ENCODE measurements at regions not wholly inside any gene's neighbourhood (a gene's known extent, or its start where the extent isn't known, plus 50 kb on each side); places are given as distances from the start of the nearest gene placed in this dataset.
"Not testable (repeated sequence)": the region's sequence is repeated elsewhere in the genome, so short reads cannot be mapped to it uniquely, and the experiment has no call there.

DNA sequence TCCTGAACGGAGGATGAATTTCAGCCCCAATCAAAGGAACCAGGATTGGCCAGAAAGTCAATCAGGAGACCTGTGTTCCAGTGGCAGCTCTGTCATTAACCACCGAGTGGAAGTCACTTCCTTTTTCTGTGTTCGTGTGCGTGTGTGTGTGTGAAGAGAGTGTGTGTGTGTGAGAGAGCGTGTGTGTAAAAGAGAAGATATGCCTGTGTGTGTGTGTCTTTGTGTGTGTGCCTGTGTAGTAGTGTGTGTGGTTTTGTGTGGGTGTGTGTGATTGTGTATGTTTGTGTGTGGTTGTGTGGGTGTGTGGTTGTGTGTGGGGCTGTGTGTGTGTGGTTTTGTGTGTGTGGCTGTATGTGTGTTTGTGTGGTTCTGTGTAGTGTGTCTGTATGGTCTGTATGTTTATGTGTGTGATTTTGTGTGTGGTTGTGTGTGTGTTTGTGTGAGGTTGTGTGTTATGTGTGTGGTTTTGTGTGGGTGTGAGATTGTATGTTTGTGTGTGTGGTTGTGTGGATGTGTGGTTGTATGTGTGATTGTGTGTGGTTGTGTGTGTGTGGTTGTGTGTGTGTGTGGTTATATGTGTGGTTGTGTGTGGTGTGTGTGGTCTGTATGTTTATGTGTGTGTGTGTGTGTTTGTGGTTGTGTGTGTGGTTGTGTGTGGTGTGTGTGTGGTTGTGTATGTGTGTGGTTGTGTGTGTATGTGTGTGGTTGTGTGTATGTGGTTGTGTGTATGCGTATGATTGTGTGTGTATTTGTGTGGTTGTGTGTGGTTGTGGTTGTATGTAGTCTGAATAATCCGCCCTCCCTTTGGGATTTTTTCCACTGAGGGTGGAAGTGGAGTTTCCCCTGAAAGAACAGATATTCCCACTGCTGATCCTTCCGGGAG, 314.4 kb downstream of the SHQ1 start:
- no peak for DNase-seq

DNA sequence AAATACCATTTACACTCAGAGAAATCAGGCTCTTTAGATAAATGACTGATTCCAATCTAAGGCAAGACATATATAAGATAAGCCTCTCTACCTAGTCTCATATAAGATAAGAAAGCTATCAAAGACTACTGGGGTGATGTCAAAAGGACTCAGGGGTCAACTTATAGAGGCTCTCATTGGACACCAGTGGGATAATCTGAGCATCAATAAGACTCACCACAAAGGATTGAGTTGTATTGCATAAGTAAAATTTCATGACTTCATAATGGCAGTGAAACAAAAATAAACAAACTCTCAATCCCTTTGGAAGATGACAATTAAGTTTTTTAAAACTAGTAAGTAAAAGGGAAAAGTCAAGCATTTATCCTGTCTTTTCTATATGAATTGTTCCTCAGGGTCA, 317.8 kb downstream of the SHQ1 start:
- no peak for DNase-seq

DNA sequence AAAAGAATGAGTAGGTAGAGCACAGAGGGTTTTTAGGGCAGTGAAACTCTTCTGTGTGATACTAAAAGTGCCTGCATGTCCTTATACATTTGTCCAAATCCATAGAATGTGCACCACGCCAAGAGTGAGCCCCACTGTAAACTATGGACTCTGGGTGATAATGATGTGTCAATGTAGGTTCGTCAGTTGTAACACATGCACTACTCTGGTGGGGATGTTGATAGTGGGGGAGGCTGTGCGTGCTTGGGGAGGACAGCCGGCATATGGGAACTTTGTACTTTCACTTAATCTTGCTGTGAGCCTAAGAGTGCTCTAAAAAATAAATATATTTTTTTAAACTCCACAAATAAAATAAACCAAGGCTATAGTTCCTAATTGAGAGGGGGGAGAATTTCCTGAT, 319.2 kb downstream of the SHQ1 start:
- no peak for DNase-seq

DNA sequence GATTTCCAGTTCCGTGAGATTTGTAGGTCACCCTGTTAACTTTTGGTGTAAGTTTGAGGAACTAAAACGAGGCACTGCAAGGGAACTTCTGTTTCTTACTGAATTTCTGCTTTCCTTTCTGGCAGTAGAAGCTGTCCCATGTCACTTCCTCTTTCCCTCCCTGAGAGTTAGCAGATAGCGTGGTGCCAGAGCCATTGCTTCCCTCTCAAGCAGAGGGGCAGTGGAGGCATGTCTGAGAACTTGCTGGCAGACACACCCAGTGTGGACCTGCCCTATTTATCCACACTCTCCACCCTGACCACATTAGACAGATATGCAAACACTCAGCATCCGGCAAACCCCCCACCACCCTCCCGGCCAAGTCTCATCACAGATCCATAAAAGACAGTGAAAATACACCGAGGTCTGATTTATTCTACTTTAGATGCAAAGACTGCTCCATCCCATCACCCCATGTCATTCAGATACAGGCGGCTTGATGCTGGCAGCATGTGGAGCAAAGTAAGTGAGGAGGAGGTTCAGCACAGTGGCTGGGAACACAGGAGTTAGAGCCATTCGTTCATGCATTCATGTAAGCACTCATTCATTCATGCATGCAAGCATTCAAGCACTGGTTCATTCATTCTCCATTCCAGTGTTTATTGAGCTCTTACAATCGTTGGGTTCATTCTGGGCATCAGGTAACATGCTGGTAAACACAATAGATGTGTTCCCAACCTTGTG, 324.7 kb downstream of the SHQ1 start:
- DNase-seq, result no peak

DNA sequence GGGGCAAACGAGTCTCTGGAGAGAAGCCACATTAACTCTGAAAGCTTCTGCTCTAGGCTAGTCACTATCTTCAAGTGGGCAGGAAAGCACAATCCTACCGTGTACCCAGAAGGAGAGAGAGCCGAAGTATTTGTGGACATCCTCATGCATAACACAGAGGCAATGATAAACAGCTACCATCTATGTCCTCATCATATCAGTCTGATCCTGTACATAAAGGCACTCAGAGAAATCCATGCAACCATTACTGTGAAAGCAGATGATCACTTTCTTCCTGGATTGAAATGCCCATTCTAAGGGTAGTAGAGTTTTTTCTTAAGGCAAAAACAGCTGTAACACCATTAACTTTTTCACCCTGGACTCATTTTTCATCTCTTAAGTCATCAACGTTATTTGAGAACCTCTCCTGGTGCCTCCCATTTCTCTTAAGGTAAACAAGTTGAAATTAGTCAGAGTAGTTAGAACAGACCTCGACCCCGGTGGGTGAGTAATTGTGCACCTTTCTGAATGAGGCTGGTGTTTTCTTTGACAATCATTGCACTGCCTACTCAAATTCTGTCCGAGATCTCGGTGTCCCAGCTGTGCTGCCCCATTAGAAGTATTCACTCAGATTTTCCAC, 327.4 kb downstream of the SHQ1 start:
- DNase-seq, result no peak

DNA sequence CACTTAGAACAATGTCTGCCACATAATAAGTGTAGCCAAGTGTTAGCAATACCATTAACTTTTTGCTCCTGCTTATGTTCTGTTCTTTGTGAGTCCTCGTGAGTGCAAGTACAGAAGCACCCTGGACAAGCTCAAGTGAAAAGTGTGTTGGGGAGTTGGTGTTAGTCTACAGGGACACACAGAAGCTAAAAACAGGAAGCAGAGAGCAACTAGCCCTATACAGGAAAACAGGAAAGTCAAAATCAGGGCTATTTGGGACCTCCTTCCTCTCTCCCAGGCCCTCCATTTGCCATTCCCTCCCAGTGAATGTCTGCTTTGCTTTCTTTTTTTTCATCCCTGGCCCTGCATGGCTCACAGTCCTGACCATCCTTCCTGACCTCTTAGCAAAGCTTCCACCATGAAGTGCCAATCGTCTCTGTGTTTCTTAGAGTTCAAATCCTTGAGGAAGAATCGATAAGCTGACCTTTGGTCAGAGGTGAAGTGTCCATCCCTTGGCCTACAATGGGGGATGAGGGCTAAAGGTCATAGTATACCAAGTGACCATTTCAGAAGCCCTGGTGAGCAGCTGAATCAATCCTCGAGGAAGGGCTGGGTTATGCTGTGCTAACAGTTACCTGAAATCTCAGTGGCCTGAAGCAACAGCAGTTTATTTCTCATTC, 328.2 kb downstream of the SHQ1 start:
- no peak for DNase-seq

DNA sequence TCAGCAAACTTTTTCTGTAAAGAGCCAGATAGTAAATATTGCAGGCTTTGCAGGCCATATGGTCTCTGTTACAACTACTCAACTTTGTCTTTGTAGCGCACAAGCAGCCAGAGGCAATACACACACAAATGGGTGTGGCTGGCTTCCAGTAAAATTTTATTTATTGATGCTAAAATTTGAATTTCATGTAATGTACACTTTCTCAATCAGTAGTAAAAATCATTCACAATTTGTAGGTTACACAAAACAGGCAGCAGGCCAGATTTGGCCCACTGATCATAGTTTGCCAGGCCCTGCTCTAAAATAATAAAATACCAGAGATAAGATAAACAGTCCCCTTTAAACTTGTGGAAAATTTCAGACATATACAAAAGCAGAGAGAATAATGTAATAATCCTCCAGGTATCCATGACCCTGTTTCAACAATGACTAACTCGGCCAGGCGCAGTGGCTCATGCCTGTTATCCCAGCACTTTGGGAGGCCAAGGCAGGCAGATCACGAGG, 330.3 kb downstream of the SHQ1 start:
- DNase-seq, result no peak

DNA sequence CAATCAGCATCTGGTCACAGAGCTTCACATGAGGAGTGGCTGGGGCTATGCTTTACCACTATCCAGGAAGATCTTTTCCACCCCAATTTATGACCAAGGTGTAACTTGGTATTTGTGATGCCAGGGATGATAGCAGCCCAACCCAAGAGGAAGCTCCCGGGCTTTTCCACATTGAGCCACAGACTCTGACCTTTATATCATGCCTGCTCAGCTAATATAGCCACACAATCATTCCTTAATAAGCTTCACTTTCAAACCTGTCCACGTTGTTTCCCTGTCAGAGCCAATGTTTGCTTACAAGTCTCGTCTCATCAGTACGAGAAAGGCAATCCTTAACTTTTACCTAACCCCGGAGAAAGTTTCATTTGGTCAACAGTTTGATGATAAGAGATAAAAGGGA, 330.9 kb downstream of the SHQ1 start:
- no peak for DNase-seq

DNA sequence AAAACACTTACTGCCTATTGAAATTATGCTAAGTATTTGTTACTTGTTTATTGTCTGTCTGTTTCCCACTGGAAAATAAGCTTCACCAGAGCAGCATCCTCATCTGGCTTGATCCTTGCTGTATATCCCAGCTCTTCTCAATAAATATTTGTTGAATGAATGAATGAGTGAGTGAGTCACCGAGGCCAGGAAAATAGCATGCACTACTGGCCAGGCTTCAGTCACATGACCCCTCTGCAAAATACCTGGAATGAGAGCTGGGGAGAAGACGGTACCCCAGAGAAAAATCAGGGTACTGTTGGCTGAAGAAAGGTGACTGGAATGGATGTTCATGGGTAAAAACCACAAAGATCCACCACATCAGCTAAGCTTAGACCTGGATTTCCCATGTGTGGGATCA, 331.9 kb downstream of the SHQ1 start:
- DNase-seq, result no peak

DNA sequence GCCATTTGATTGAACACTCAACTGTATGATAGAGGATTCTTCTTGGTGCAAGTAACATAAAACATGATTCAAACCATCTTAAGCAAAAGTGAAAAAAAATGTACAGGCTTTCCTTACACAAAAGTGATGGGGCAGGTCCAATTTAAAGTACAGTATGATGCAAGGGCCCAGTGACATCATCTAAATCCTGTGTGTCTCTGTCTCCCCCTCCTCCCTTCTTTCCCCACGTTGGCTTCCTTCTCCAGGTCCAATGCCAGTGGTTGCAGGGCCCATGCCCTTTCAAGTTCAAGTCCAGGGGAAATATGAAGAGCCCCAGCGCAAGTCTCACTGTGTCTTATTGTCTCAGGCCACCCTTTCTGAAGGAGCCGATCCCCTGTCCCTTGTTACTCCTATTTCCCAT, 332.3 kb downstream of the SHQ1 start:
- DNase-seq, result no peak

DNA sequence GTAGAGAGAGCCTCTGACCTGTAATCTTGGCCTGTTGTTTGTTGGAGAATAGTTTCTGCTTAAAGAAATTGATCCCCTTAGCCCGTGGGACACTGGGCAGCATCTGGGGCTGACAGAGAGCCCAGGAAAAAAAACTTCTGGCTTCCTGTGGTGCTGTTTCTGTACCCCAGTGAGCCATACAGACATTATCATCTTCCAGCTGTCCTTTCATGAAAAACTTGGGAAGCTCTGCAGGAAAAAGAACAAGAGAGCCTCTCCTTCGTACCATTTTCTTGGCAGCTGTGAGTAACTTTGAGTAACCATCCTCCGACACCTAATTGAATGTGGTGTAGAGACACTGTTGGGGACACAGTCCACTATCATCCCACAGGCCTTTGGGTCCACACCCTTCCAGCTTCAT, 333.0 kb downstream of the SHQ1 start:
- DNase-seq, result no peak

DNA sequence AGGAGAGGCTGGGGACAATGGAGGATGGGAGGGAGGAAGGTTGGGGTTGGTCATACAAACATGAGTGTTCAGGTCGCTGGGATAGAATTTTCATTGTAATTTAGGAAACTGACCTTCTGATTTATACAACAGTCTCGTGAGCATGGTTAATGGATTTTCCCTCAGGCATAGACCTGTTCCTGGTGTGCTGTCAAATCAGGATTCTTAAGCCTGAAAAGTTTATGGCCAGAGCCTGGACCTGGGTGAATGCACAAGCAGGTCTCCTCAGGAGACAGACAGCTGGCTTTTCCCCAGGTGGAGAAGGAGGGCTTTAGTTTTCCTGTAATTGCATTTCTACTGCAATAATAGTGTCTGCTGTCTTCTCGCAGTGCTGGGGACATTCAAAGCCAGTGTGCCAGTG, 338.0 kb downstream of the SHQ1 start:
- no peak for DNase-seq

DNA sequence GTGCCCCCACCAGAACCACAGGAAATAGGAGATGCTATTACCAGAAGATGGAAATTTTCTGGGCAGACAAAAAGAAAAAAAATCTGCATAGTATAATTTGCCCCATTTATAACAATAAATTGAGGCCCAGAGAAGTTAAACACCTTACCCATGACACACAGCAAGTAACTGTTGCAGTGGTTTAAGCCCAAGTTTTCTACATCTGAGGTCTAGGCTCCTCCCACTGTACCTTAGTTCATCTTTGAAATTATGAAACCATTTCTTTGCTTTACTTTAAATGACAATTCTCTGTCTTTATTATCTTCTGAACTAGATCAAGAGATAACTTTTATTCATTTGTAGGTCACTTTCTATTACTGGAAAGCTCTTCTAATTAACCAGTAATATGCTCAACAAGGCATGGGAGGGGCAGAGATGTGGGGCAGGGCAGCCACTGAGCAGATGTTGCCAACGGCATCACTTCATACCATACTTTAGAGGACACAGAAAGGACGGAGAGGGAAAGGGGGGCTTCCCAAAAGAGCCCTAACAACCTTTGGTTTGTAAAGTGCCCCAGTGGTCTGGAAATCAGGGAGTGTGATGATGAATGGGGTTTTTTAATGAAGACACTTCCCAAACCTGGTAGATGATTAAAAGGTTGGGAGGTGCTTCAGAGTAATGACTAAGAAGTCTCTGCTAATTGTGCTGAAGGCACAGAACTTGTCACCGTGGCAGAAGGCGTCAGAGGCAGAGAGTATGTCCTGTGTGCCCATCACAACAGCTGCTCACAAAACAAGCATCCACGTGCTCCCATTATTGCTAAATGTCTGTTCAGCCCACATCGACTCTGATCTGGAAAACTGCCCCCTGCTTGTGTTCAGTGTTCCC, 342.5 kb downstream of the SHQ1 start:
- no peak for DNase-seq

DNA sequence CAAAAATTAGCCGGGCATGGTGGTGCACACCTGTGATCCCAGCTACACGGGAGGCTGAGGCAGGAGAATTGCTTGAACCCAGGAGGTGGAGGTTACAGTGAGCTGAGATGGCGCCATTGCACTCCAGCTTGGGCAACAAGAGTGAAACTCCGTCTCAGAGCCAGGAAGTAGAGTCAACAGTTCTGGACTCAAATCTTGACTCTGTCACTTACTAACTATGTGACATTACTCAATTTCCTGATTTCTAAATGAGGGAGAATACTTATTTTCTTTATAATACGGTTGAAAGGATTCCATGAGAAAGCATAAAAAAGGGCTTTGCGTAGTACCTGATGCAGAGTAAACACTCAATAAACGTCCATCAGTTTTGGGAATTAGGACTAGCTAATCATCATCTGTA, 350.7 kb downstream of the SHQ1 start:
- not testable (repeated sequence) for DNase-seq

DNA sequence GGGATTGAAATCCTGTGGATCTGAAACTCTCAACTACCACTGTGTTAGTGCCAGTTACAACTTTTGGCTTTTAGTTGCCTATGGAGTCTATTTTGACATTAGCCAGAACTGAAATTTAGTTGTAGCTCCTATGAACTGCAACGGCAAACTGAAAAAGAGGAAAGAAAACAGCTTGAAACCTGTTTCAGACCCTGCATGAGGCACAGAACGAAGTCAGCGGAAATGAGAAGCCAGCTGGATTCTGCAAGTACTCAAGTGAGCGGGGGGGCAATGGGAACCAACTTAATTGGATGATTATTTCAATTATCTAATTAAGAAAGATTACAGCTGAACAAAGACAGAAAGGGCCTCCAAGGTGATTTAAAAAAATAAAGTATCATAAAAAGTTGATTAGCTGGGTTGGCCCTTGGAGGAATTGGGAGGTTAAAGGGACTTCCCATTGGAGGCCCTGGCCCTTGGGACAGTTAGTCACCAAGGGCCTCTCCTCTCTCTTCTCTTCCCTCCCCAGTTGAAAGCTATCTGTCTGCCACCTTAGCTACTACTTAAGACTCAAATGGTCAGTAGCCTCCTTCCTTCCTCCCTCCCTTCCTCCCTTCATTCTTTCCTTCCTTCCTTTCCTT, 352.1 kb downstream of the SHQ1 start:
- DNase-seq, result no peak

DNA sequence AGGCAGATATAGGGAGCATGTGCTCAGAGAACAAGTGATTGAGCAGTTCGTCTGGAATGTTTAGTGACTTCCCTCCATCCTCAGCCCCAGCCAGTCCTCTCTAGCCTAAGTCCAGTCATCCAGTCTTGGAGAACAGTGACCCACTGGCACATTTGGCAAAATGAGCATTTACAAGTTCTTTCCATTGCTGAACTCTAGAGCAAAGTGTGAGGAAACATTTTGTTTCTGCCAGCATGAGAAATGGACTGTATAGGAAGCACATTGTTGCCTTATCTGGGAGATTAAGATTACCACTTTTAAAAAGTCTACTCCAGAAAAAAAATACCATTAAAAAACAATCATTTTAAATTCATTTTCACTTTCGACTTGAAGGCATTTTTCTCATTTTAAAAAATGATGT, 353.6 kb downstream of the SHQ1 start:
- DNase-seq, result no peak

DNA sequence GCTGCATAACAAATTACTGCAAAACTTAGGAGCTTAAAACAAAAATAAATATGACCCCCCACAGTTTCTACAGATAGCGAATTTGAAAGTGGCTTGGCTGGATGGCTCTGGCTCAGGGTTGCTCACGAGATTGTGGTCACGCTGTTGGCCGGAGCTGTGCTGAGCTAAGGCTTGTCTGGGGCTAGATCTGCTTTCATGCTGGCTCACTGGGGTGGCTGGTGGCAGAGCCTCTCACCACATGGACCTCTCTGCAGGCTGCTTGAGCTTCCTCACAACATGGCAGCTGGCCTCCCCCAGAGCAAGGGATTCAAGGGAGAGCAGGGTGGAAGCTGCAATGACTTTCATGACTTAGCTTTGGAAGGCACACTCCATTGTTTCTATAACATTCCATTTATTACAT, 354.1 kb downstream of the SHQ1 start:
- no peak for DNase-seq

DNA sequence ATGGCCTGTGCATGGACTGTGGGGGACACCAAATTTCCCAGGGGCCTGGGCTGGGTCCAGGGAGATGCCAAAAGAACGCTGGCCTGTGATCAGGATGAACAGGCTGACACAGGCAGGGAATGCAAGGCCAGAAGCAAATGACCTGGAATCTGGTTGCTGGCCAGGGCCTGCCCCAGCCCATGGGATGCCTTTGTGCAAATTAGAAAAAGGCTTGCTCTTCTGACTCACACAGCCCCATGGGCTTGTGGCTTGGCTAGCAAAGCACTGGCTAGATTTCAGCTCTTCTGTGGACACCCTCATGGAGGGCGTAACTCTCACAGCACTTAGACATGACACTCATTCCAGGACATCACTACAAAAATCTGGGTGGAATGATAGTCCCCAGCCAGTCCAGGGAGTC, 356.0 kb downstream of the SHQ1 start:
- DNase-seq, result no peak

DNA sequence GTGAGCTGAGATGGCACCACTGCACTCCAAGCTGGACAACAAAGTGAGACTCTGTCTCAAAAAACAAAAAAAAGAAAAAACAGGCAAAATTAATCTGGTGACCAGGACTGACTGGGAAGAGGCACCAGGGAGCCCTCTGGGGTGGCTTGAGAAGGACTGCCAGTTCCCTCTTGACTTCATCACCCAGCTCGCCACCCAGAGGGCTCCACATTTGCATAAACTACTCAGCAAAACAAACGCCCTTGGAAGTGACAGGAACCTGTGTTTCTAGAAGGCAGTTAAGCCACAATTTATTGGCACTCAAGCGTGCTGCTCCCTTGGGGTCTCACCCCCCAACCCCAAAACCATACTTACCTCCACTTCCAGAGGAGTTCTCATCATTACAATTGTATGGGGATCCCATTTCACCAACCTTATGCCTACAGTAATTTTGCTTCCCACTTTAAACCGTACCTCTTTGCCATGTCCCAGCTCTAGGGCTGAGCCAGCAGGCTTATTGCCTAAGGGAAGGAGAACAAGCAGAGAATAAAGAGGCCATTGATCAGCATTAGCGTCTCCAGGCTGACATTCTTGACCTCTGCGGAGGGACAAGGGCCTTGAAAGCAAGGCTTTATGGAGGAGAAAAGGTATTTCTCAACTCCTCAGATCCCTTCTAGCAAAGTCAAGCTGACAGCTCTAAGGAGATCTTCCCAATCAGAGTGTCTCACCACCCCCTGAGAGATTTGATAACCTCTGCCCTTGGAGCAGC, 357.4 kb downstream of the SHQ1 start:
- DNase-seq, result no peak

DNA sequence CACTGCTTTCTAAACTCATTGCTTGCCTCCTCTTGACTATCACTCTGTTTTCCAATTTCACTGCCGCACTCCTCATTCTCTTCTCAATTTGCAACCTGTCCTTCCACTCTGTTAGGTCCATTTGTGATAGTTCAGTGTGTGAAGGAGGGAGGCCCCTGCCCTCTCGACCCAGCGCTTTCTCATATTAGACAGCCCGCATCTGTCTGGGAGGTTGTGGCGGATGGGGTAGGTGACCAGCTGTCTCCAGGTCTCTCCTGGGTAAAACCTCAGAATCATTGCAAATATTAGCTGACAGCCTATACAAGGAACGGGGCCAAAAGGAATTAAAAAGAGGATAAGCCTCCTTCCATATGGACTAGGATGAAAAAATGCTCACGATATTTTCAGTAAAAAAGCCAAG, 358.3 kb downstream of the SHQ1 start:
- no peak for DNase-seq

DNA sequence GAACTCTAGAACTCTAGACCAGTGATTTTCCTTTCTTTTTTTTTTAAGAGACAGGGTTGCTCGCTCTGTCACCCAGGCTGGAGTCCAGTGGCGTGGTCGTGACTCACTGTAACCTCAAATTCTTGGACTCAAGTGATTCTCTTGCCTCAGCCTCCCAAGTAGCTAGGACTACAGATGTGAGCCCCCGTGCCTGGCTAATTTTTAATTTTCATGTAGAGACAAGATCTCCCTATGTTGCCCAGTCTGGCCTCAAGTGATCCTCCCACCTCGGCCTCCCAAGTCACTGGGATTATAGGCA, 359.6 kb downstream of the SHQ1 start:
- DNase-seq, result no peak

Measured in activated CD4-positive, alpha-beta T cell treated with anti-CD3 and anti-CD28 coated beads, Interleukin-2, amount 50 U/mL, for 1 hour (primary cell).